Uterus (tissue), 2 donors: ENCODE measurements at regions not wholly inside any gene's neighbourhood (a gene's known extent, or its start where the extent isn't known, plus 50 kb on each side); places are given as distances from the start of the nearest gene placed in this dataset.

Source experiments
- CTCF ChIP-seq, 4 experiments: fragments of 200-600 bp in 2 of 4; fragments of 450-650 bp in 2 of 4; sonication (generic) in 2 of 4; IDR thresholded peaks; one replicate each; pipeline ENCODE4 v1.5.1; 2016 to 2019; ENCODE audit warnings: antibody characterized with exemption in 4 of 4, mild to moderate bottlenecking in 2 of 4, moderate library complexity in 1 of 4
- POLR2A ChIP-seq, 2 donors: fragments of 450-650 bp; IDR thresholded peaks; one replicate each; pipeline ENCODE4 v1.6.1; 2016; ENCODE audit warnings: antibody characterized with exemption in 2 of 2, mild to moderate bottlenecking in 1 of 2, moderate library complexity in 1 of 2

- TF ChIP-seq CTCF (IDR thresholded peaks at IDR 0.05): no peak
- TF ChIP-seq POLR2A (IDR thresholded peaks at IDR 0.05): no peak
Observed at GRCh38 chr9:82764061-82764668, 298.8 kb downstream of the RASEF start.
